ENCODE measurements at regions not wholly inside any gene's neighbourhood (a gene's known extent, or its start where the extent isn't known, plus 50 kb on each side); places are given as distances from the start of the nearest gene placed in this dataset.

GRCh38 chr10:56068040-56068439 is 293.0 kb downstream of the ZWINT start:
- WGBS, 2 experiments (ENCODE audit: extremely low coverage in 1 of 2, insufficient coverage in 1 of 2, insufficient read length in 1 of 2, insufficient replicate concordance in 2 of 2, low coverage in 1 of 2, low lambda C conversion rate in 2 of 2, missing lambda C conversion rate in 1 of 2): 84% methylated on average over 2 of the region's 2 CpGs; no CpG with 5 or more reads in 1 of the 2 experiments
- Histone ChIP-seq H4K5ac (ENCODE audit: insufficient read length, low read depth, low read length) (no peak overlapping the region), H3K4ac (replicated peaks; ENCODE audit: insufficient read length, low read depth, low read length) (no peak overlapping the region)

More at GRCh38 chr10:56068040-56068439, 293.0 kb downstream of the ZWINT start:
- no peak overlapping the region for H3K9ac ChIP-seq (replicated peaks in 1 of 4; ENCODE audit: extremely low read depth in 1 of 4, low read depth in 3 of 4, low read length in 3 of 4)
- ChIA-PET POLR2A (ENCODE audit: partially characterized antibody) (no interaction called here), CTCF (ENCODE audit: partially characterized antibody) (interaction anchor here (0.6 kb wide), 1 partner anchor 24 kb away, joined by 3 read pairs; no protein-coding TSS in a partner anchor)
- H4K20me1 ChIP-seq (replicated peaks in 1 of 2; ENCODE audit: control insufficient read depth in 1 of 2, insufficient read depth in 2 of 2, low read length in 2 of 2): no peaks in the 10 kb centered on the region
- no peaks in the 10 kb centered on the region for H3K79me1 ChIP-seq (ENCODE audit: low read depth, low read length)
- H3K36me3 ChIP-seq (ENCODE audit: control insufficient read depth in 2 of 4, insufficient read depth in 4 of 4, low read length in 3 of 4): no peaks in the 10 kb centered on the region
- H2AFZ ChIP-seq (ENCODE audit: low read length): no peak overlapping the region
- H3K27me3 ChIP-seq (replicated peaks in 1 of 4; ENCODE audit: control insufficient read depth in 3 of 4, extremely low read depth in 1 of 4, insufficient read depth in 3 of 4, low read length in 3 of 4): no peaks in the 10 kb centered on the region
- no peak overlapping the region for H3K23ac ChIP-seq (ENCODE audit: insufficient read length)
- no peak overlapping the region for H2BK5ac ChIP-seq (ENCODE audit: low read depth, low read length)
- H2AK5ac ChIP-seq (ENCODE audit: low read depth, low read length): no peak overlapping the region
- H3K4me3 ChIP-seq (ENCODE audit: extremely low read depth in 1 of 4, insufficient read depth in 2 of 4, low read depth in 3 of 4, low read length in 4 of 4): no peak overlapping the region
- no peak overlapping the region; the same call in 1 of the 2 replicates for H3K18ac ChIP-seq (ENCODE audit: extremely low read depth, low read length)
- no peak overlapping the region for H2BK15ac ChIP-seq (ENCODE audit: low read length)
- no peak overlapping the region for H3K14ac ChIP-seq (ENCODE audit: insufficient read length)
- no peaks in the 10 kb centered on the region for H3K23me2 ChIP-seq (ENCODE audit: low read depth, low read length)
- no peak overlapping the region for H2BK20ac ChIP-seq (ENCODE audit: low read length)
- H4K91ac ChIP-seq (replicated peaks; ENCODE audit: insufficient read length, low read length): no peak overlapping the region
- H4K8ac ChIP-seq (ENCODE audit: extremely low read depth, insufficient read depth, low read length): no peak overlapping the region
- DNase-seq (ENCODE audit: low read depth in 1 of 2, low spot score in 2 of 2) (no peak), FAIRE-seq (no peak)
- no peaks in the 10 kb centered on the region for H3K4me1 ChIP-seq (replicated peaks in 1 of 4; ENCODE audit: control insufficient read depth in 3 of 4, insufficient read depth in 4 of 4, low read length in 3 of 4)
- no peaks in the 10 kb centered on the region for H3K9me3 ChIP-seq (ENCODE audit: insufficient read depth in 2 of 2, low read depth in 1 of 2, low read length in 1 of 2)
- H3K4me2 ChIP-seq (ENCODE audit: insufficient read depth in 1 of 2, low read depth in 2 of 2, low read length in 2 of 2): no peak overlapping the region
- no peak overlapping the region for H3K56ac ChIP-seq (replicated peaks; ENCODE audit: insufficient read length, low read depth, low read length)
- no peak overlapping the region for H2BK12ac ChIP-seq (ENCODE audit: low read depth, low read length)
- TF ChIP-seq CTBP2 (IDR thresholded peaks at IDR 0.05; ENCODE audit: borderline replicate concordance, insufficient read depth, insufficient read length, low read length): no peak
- TF ChIP-seq, protein P1, sequence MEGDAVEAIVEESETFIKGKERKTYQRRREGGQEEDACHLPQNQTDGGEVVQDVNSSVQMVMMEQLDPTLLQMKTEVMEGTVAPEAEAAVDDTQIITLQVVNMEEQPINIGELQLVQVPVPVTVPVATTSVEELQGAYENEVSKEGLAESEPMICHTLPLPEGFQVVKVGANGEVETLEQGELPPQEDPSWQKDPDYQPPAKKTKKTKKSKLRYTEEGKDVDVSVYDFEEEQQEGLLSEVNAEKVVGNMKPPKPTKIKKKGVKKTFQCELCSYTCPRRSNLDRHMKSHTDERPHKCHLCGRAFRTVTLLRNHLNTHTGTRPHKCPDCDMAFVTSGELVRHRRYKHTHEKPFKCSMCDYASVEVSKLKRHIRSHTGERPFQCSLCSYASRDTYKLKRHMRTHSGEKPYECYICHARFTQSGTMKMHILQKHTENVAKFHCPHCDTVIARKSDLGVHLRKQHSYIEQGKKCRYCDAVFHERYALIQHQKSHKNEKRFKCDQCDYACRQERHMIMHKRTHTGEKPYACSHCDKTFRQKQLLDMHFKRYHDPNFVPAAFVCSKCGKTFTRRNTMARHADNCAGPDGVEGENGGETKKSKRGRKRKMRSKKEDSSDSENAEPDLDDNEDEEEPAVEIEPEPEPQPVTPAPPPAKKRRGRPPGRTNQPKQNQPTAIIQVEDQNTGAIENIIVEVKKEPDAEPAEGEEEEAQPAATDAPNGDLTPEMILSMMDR (IDR thresholded peaks at IDR 0.05; ENCODE audit: control extremely low read depth in 1 of 3, insufficient read depth in 1 of 3, low read depth in 1 of 3, low read length in 3 of 3): no peak
- no peak for TF ChIP-seq RAD21 (IDR thresholded peaks at IDR 0.05 in 1 of 2, conservative IDR thresholded peaks at IDR 0.05 in 1 of 2; ENCODE audit: low read depth in 2 of 2, low read length in 2 of 2)
- no peak overlapping the region for H3K27ac ChIP-seq (ENCODE audit: low read depth, low read length)
- no peak overlapping the region for H2BK120ac ChIP-seq (replicated peaks; ENCODE audit: low read depth, low read length)
- no peaks in the 10 kb centered on the region for H3K79me2 ChIP-seq (ENCODE audit: control insufficient read depth in 1 of 2, insufficient read depth in 2 of 2, low read length in 2 of 2)

Measured in H1 (cell line).